Lung (tissue), 11 donors: ENCODE measurements at regions not wholly inside any gene's neighbourhood (a gene's known extent, or its start where the extent isn't known, plus 50 kb on each side); places are given as distances from the start of the nearest gene placed in this dataset.

Source experiments
- ATAC-seq: fragments of 200-7000 bp; cut with Tn5 transposase; one replicate; pipeline ENCODE4 v1.9.1; 2020; ENCODE audit warnings: moderate number of reproducible peaks; ENCODE audit not compliant: insufficient read depth, low FRiP score
- DNase-seq, 3 donors: peaks; one replicate each; pipeline ENCODE4 v3.0.0-alpha.2; 2013 to 2017
- H3K27ac ChIP-seq, 2 donors: one replicate each; pipeline ENCODE4 v1.5.1; 2013; ENCODE audit warnings: mild to moderate bottlenecking in 2 of 2, moderate library complexity in 2 of 2, control low read depth in 1 of 2, inconsistent platforms in 1 of 2, low read depth in 1 of 2, low read length in 1 of 2
- H3K27me3 ChIP-seq, 3 donors: one replicate each; pipeline ENCODE4 v1.5.1; 2013; ENCODE audit warnings: low read length in 2 of 3; ENCODE audit not compliant: control insufficient read depth in 3 of 3, insufficient read depth in 3 of 3
- H3K36me3 ChIP-seq, 4 donors: one replicate each; pipeline ENCODE4 v1.5.1; 2013; ENCODE audit warnings: low read length in 4 of 4, mild to moderate bottlenecking in 1 of 4, moderate library complexity in 1 of 4; ENCODE audit not compliant: control insufficient read depth in 4 of 4, insufficient read depth in 4 of 4
- H3K4me1 ChIP-seq, 5 donors: one replicate each; pipeline ENCODE4 v1.5.1; 2013; ENCODE audit warnings: low read length in 5 of 5, mild to moderate bottlenecking in 2 of 5, moderate library complexity in 1 of 5; ENCODE audit not compliant: control insufficient read depth in 5 of 5, insufficient read depth in 5 of 5
- H3K4me3 ChIP-seq: one replicate; pipeline ENCODE4 v1.5.1; 2013; ENCODE audit warnings: mild to moderate bottlenecking, control low read depth, moderate library complexity
- H3K9ac ChIP-seq, 2 donors: one replicate each; pipeline ENCODE4 v1.5.1; 2013; ENCODE audit warnings: low read length in 2 of 2, control low read depth in 1 of 2; ENCODE audit not compliant: insufficient read depth in 1 of 2
- H3K9me3 ChIP-seq, 4 donors: one replicate each; pipeline ENCODE4 v1.5.1; 2013; ENCODE audit warnings: low read length in 3 of 4, mild to moderate bottlenecking in 1 of 4, moderate library complexity in 1 of 4; ENCODE audit not compliant: control insufficient read depth in 4 of 4, insufficient read depth in 3 of 4
- WGBS, 2 donors: extraction: QIAGEN DNeasy Blood & Tissue Kit; methylation state at CpG; one replicate each; pipeline ENCODE4 v1.1.7; 2013; 5-methylcytosine and 5-hydroxymethylcytosine counted together
- TF ChIP-seq, protein P1 (sequence below): IDR thresholded peaks from 2 replicates; pipeline ENCODE4 v1.5.1; 2012; ENCODE audit warnings: mild to moderate bottlenecking; ENCODE audit errors: control extremely low read depth, extremely low read depth
- donor health status: control.
- donor health status: control.
- donor health status: Bipolar disorder and iron deficiency.
- donor health status: healthy.
- donor health status: DM: yes; HTN: yes; CAD: no.

DNA sequence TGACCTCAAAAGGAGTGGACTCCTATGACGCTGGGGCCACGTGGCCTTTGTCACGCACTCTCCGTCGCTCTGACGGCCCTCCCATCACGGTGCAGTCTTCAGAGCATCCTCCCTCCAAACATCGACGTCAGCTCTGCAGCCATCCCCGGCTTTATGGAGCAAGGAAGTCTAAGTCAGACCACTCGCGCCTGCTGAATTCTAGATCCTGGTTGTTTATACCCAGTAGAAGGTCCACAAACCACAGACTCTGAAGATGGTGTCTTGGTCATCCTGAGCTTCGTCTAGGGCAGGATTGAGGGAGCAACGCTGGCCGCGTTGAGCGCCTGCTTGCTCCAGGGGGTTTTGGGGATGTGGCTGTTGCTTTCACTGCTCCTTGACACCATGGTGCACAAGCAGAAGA, 228.0 kb upstream of the SALL3 start:
- 92 to 93% methylated on average over 17 of the region's 17 CpGs for WGBS, 2 donors
- DNase-seq (no peak), ATAC-seq (no peak)
- Histone ChIP-seq H3K27ac (no peak overlapping the region), H3K4me1 (no peaks in the 10 kb centered on the region), H3K36me3 (no peaks in the 10 kb centered on the region), H3K27me3 (peaks cover 0 to 3% (median 2%) of the 10 kb centered on the region in 3 donors), H3K9me3 (peaks cover 0 to 1% (median 0%) of the 10 kb centered on the region in 4 donors), H3K4me3 (no peak overlapping the region), H3K9ac (no peak overlapping the region)
- TF ChIP-seq, protein P1, sequence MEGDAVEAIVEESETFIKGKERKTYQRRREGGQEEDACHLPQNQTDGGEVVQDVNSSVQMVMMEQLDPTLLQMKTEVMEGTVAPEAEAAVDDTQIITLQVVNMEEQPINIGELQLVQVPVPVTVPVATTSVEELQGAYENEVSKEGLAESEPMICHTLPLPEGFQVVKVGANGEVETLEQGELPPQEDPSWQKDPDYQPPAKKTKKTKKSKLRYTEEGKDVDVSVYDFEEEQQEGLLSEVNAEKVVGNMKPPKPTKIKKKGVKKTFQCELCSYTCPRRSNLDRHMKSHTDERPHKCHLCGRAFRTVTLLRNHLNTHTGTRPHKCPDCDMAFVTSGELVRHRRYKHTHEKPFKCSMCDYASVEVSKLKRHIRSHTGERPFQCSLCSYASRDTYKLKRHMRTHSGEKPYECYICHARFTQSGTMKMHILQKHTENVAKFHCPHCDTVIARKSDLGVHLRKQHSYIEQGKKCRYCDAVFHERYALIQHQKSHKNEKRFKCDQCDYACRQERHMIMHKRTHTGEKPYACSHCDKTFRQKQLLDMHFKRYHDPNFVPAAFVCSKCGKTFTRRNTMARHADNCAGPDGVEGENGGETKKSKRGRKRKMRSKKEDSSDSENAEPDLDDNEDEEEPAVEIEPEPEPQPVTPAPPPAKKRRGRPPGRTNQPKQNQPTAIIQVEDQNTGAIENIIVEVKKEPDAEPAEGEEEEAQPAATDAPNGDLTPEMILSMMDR = no peak

DNA sequence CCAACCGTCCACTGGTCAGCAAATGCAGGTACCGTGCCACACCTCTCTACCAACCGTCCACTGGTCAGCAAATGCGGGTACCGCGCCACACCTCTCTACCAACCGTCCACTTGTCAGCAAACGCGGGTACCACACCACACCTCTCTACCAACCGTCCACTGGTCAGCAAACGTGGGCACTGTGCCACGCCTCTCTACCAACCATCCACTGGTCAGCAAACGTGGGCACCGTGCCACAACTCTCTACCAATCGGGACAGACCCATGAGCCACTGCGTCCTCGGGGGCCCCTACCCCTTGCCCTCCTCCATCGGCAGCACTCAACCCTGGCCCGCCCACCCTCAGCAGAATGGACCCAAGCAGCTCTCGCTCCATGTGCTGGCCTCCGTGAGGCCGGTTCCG, 226.4 kb upstream of the SALL3 start:
- H3K27me3 ChIP-seq = no peaks in the 10 kb centered on the region

DNA sequence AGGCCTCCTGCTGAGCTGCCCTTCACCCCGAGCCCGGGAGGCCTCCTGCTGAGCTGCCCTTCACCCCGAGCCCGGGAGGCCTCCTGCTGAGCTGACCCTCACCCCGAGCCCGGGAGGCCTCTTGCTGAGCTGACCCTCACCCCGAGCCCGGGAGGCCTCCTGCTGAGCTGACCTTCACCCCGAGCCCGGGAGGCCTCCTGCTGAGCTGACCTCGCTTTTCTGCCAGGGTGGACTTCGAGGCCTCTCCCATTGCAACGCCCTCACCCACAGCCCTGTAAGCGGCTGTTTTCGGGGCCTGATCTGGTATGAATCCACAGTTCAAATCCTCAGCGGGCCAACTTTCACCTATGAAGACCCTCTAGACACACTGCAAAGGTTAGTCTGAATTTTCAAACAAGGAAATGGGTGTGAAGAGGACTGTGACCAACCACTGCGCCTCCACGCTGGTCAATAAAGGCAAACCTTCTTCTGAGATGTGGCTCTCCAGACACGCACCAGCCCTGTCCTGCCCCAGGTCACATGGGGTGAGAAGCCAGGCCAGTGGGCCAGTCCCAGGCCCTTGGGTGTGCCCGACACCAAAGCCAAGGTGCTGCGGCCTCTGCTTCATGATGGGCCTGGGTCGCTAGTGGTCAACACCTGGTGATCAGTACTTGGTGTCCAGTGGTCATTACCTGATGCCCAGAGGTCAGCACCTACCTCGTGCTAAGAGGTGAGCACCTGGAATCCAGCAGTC, 225.1 kb upstream of the SALL3 start:
- TF ChIP-seq, protein P1 = no peak
- Histone ChIP-seq H3K4me3 (no peak overlapping the region), H3K9ac (no peak overlapping the region), H3K36me3 (no peaks in the 10 kb centered on the region), H3K27ac (no peak overlapping the region), H3K4me1 (no peaks in the 10 kb centered on the region), H3K9me3 (peaks cover 0 to 8% (median 0%) of the 10 kb centered on the region in 4 donors), H3K27me3 (no peaks in the 10 kb centered on the region)
- no peak for ATAC-seq
- DNase-seq = peak in 1 of 3 donors; percentile 6
- 94 to 95% methylated on average over 19 to 22 of the region's 23 CpGs for WGBS, 2 donors

More for the DNA sequence above, 226.4 kb upstream of the SALL3 start:
- no peak overlapping the region for H3K4me3 ChIP-seq
- H3K4me1 ChIP-seq = no peaks in the 10 kb centered on the region
- H3K36me3 ChIP-seq = no peaks in the 10 kb centered on the region
- no peak overlapping the region for H3K9ac ChIP-seq
- ATAC-seq (no peak), DNase-seq (peak in 1 of 3 donors; percentile 5)
- TF ChIP-seq, protein P1 = no peak
- peaks cover 0 to 1% (median 0%) of the 10 kb centered on the region in 4 donors for H3K9me3 ChIP-seq
- 92 to 95% methylated on average over 23 of the region's 23 CpGs for WGBS, 2 donors
- H3K27ac ChIP-seq = no peak overlapping the region
